ENCODE measurements at regions not wholly inside any gene's neighbourhood (a gene's known extent, or its start where the extent isn't known, plus 50 kb on each side); places are given as distances from the start of the nearest gene placed in this dataset.
A peak's percentile ranks its signal among the peaks of the same experiment; 100 is the strongest.

DNA sequence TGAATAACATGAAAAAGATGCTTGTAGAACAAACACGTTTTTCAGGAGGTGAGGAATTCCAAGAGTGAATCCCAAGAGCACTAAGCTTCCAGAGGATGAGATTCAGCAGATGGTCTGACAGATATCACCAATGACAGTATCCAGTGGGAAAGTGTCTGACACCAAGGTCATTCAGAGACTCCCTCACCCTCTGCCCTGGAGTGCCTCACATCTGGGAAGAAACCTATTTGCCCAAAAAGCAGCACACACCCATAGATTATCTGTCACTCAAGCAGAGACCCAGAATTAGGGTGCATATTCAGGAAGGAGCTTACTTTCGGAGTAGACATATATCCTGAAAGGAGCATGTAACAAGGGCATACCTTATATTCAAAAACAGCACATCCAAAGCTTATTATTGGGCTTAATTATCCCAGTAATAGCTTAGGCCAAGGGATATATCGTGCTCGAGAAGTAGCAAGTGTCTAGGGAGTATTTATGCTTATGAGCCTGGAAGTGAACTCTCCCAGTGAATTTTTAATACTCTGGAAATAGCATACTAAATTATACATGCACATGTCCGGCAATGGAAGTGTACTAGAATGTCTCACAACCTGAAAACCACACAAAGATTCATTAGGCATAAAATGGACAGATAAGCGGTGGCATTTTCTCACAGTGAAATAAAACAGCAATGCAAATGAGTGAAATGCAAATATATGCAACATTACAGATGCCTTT lies 998.1 kb upstream of the TMEM132C start:
- intact Hi-C loops (cut with DNase I), result no loop called here
- H3K4me3 ChIP-seq, result no peak overlapping the region
- H3K9me3 ChIP-seq (replicated peaks in 1 of 3), result no peaks in the 10 kb centered on the region
- TF ChIP-seq, protein P1, sequence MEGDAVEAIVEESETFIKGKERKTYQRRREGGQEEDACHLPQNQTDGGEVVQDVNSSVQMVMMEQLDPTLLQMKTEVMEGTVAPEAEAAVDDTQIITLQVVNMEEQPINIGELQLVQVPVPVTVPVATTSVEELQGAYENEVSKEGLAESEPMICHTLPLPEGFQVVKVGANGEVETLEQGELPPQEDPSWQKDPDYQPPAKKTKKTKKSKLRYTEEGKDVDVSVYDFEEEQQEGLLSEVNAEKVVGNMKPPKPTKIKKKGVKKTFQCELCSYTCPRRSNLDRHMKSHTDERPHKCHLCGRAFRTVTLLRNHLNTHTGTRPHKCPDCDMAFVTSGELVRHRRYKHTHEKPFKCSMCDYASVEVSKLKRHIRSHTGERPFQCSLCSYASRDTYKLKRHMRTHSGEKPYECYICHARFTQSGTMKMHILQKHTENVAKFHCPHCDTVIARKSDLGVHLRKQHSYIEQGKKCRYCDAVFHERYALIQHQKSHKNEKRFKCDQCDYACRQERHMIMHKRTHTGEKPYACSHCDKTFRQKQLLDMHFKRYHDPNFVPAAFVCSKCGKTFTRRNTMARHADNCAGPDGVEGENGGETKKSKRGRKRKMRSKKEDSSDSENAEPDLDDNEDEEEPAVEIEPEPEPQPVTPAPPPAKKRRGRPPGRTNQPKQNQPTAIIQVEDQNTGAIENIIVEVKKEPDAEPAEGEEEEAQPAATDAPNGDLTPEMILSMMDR (IDR thresholded peaks at IDR 0.05), result no peak
- no peak for TF ChIP-seq POLR2A (IDR thresholded peaks at IDR 0.05)
- WGBS, 4 donors, result 66 to 71% (median 68%) methylated on average over 6 of the region's 6 CpGs
- H3K4me1 ChIP-seq (replicated peaks in 1 of 2), result no peaks in the 10 kb centered on the region
- no peaks in the 10 kb centered on the region for H3K27me3 ChIP-seq
- H3K27ac ChIP-seq, result no peak overlapping the region
- H3K36me3 ChIP-seq (replicated peaks in 1 of 2), result no peaks in the 10 kb centered on the region
- no peak for DNase-seq

DNA sequence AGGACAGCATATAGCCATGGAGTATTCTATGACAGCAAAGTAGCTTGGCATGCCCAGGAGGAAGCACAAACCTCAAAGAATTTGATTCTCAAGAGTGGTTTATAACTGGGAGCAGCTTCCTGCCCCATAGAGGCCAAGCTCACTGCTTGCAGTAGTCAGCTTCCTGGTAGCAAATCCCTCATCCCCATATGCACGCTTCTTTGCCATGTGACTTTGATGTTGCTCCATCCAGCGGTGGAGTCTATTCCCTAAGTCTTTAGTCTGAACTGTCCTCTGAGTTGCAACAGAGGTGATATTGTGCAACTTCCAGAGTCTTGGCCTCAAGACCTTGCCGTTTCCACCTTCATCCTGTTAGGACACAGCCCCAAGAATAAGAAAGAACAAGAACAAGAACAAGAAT lies 996.8 kb upstream of the TMEM132C start:
- 65 to 75% (median 70%) methylated on average over 2 to 3 of the region's 3 CpGs for WGBS, 4 donors
- Histone ChIP-seq H3K4me3 (no peak overlapping the region), H3K4me1 (replicated peaks in 1 of 2) (no peaks in the 10 kb centered on the region), H3K27ac (no peak overlapping the region), H3K36me3 (replicated peaks in 1 of 2) (no peaks in the 10 kb centered on the region), H3K27me3 (no peaks in the 10 kb centered on the region), H3K9me3 (replicated peaks in 1 of 3) (no peaks in the 10 kb centered on the region)
- no peak for TF ChIP-seq POLR2A (IDR thresholded peaks at IDR 0.05)
- TF ChIP-seq, protein P1 (IDR thresholded peaks at IDR 0.05), result no peak
- peak in 4 of 7 donors; percentile 33 to 65 (median 35) for DNase-seq
- intact Hi-C loops (cut with DNase I), result no loop called here

DNA sequence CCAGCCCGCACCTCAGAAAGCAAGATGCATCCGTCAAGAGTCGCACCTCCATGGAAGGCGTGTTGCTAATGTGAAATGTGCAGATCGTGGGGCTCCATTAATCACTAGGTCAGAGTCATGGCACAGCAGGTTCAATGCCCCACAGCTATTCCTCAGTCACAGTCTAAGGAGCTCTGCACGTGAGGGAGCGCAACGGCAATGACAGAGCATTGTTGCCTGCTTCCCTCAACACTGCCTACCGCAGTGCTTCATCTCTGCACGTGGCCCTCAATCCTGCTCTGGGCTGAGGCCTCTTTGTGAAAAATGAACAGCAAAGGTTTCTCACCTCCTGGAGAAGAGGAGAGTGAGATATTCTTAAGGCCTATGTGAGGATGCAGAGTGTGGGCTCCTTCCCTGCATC lies 995.2 kb upstream of the TMEM132C start:
- Histone ChIP-seq H3K4me3 (no peak overlapping the region), H3K4me1 (replicated peaks in 1 of 2) (no peaks in the 10 kb centered on the region), H3K36me3 (replicated peaks in 1 of 2) (no peaks in the 10 kb centered on the region), H3K9me3 (replicated peaks in 1 of 3) (no peaks in the 10 kb centered on the region), H3K27me3 (no peaks in the 10 kb centered on the region), H3K27ac (no peak overlapping the region)
- 82 to 88% (median 86%) methylated on average over 10 of the region's 10 CpGs for WGBS, 4 donors
- TF ChIP-seq POLR2A (IDR thresholded peaks at IDR 0.05), result no peak
- TF ChIP-seq, protein P1 (IDR thresholded peaks at IDR 0.05), result no peak
- no peak for DNase-seq
- intact Hi-C loops (cut with DNase I), result no loop called here

DNA sequence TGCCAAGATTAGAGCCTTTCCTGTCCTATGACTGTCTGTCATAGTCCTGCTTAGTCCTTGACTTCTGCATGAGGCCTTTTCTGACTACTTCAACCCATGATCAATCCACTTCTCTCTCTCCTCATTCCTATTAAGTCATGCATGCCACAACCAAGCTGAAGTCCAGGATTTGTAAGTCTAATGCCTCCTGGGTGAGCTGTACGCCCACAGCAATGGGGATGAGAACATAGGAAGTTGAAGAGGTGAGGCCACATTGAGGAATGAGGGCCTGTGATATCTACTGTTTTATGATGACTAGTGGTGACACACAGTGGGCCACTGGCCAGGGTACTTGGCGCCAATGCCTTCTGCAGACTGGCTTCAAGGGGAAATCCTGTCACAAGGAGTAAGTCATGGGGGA lies 994.1 kb upstream of the TMEM132C start:
- Histone ChIP-seq H3K4me3 (no peak overlapping the region), H3K4me1 (replicated peaks in 1 of 2) (no peaks in the 10 kb centered on the region), H3K27me3 (no peaks in the 10 kb centered on the region), H3K36me3 (replicated peaks in 1 of 2) (no peaks in the 10 kb centered on the region), H3K27ac (no peak overlapping the region), H3K9me3 (replicated peaks in 1 of 3) (no peaks in the 10 kb centered on the region)
- intact Hi-C loops (cut with DNase I), result no loop called here
- DNase-seq, result no peak
- no peak for TF ChIP-seq POLR2A (IDR thresholded peaks at IDR 0.05)
- TF ChIP-seq, protein P1 (IDR thresholded peaks at IDR 0.05), result no peak
- WGBS, 4 donors, result 85 to 94% (median 88%) methylated on average over 2 of the region's 2 CpGs

All from adrenal gland (tissue), 9 donors.